Kidney epithelial cell (primary cell): ENCODE measurements at regions not wholly inside any gene's neighbourhood (a gene's known extent, or its start where the extent isn't known, plus 50 kb on each side); places are given as distances from the start of the nearest gene placed in this dataset.

ENCODE experiments used
- DNase-seq: peaks from one replicate; pipeline ENCODE4 v3.0.0-alpha.2; 2010; ENCODE audit warnings: low read depth
- H3K27me3 ChIP-seq: 2 replicates; pipeline ENCODE4 v1.6.0; 2011; ENCODE audit warnings: low read length; ENCODE audit not compliant: control insufficient read depth, insufficient read depth
- H3K36me3 ChIP-seq: 2 replicates; pipeline ENCODE4 v1.5.1; 2011; ENCODE audit warnings: low read length; ENCODE audit not compliant: control insufficient read depth, insufficient read depth
- H3K4me3 ChIP-seq: 2 replicates; pipeline ENCODE4 v1.5.1; 2011; ENCODE audit warnings: low read depth, mild to moderate bottlenecking, control low read depth, low read length
- TF ChIP-seq, protein P1 (sequence below): IDR thresholded peaks from 2 replicates; pipeline ENCODE4 v1.5.1; 2011; ENCODE audit warnings: mild to moderate bottlenecking, moderate library complexity, low read length, control low read depth, inconsistent platforms; ENCODE audit not compliant: insufficient read depth, poor library complexity, severe bottlenecking

- Histone ChIP-seq H3K4me3 (no peak overlapping the region), H3K27me3 (no peaks in the 10 kb centered on the region), H3K36me3 (no peaks in the 10 kb centered on the region)
- no peak for DNase-seq
- TF ChIP-seq, protein P1, sequence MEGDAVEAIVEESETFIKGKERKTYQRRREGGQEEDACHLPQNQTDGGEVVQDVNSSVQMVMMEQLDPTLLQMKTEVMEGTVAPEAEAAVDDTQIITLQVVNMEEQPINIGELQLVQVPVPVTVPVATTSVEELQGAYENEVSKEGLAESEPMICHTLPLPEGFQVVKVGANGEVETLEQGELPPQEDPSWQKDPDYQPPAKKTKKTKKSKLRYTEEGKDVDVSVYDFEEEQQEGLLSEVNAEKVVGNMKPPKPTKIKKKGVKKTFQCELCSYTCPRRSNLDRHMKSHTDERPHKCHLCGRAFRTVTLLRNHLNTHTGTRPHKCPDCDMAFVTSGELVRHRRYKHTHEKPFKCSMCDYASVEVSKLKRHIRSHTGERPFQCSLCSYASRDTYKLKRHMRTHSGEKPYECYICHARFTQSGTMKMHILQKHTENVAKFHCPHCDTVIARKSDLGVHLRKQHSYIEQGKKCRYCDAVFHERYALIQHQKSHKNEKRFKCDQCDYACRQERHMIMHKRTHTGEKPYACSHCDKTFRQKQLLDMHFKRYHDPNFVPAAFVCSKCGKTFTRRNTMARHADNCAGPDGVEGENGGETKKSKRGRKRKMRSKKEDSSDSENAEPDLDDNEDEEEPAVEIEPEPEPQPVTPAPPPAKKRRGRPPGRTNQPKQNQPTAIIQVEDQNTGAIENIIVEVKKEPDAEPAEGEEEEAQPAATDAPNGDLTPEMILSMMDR = no peak
Measured at GRCh38 chr5:68374796-68375518, 159.4 kb downstream of the PIK3R1 start.

DNA sequence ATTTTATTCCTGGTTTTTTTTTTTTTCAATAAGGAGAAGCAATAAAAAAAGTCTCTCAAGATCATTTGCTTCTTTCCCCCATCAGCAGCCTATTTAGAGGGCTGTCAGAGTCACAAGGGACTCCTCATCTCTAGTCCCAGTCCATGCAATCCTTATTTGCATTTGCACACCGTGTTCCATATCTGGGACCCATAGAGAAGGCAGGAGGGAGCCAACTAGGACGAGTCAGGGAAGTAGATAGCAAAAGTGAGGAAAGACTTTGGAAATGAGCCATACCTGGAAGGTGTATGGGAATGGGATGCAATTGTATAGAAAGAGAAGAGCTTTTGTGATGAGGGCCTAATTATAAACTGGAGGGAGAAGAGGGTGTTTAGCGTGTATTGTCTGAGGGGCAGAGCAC, 160.0 kb downstream of the PIK3R1 start:
- H3K4me3 ChIP-seq = no peak overlapping the region
- H3K27me3 ChIP-seq = no peaks in the 10 kb centered on the region
- TF ChIP-seq, protein P1 = no peak
- DNase-seq = no peak
- no peaks in the 10 kb centered on the region for H3K36me3 ChIP-seq

DNA sequence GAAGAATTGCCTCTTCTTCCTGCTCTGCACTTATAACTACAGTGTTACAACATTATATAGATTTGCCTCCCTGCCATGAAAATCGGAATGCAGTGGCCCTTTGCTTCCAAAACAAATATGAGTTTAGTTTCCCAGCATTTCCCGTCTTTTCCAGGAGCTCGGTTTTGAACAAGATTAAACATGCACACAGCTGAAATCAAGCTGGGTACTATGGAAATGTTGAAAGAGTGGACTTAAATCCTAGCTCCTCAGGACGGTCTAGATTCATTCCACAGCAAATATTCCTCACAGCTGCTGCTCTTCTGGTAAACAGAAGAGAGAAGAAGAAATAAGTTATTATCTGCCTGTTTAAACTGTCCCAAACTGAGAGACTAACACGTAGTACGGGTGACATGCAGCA, 161.4 kb downstream of the PIK3R1 start:
- Histone ChIP-seq H3K27me3 (no peaks in the 10 kb centered on the region), H3K4me3 (no peak overlapping the region), H3K36me3 (no peaks in the 10 kb centered on the region)
- no peak for DNase-seq
- TF ChIP-seq, protein P1 = no peak

GRCh38 chr5:68377733-68378132, 162.2 kb downstream of the PIK3R1 start:
- TF ChIP-seq, protein P1 = no peak
- no peaks in the 10 kb centered on the region for H3K36me3 ChIP-seq
- no peak overlapping the region for H3K4me3 ChIP-seq
- no peaks in the 10 kb centered on the region for H3K27me3 ChIP-seq
- no peak for DNase-seq

DNA sequence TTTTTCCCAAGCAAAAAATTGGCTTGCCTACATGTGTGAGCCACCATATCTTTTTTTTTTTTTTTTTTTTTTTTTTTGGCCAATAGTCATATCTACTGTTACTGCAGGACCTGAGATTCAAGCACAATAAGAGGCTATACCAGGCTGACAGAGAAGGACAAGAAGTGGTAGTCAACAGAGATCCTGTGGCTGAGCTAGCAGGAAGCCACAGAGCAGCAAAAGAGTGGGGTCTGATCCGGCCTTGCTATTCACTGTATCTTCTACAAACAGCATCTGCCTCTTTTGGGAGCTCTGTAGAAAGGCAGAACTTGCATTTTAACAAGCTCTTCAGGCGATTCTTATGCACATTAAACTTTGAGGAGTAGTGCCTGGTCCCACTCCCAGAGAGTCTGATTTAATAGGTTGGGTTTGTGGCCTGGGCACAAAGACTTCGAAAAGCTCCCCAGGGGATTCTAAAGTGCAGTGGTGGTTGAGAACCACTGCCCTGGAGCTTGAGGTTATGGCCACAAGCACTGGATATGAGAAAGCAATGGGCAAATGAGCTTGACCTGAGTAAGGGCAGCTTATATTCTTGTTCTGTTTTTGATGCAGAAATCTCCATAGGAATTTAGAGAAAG, 162.8 kb downstream of the PIK3R1 start:
- no peak for DNase-seq
- no peaks in the 10 kb centered on the region for H3K27me3 ChIP-seq
- TF ChIP-seq, protein P1 = no peak
- H3K36me3 ChIP-seq = no peaks in the 10 kb centered on the region
- no peak overlapping the region for H3K4me3 ChIP-seq
